HepG2 (cell line): ENCODE measurements at regions not wholly inside any gene's neighbourhood (a gene's known extent, or its start where the extent isn't known, plus 50 kb on each side); places are given as distances from the start of the nearest gene placed in this dataset.

Source experiments
- ATAC-seq: fragments of 200-7000 bp; cut with Tn5 transposase; 3 replicates; pipeline ENCODE4 v1.9.1; 2020; ENCODE audit warnings: mild to moderate bottlenecking, moderate library complexity
- BruUV-seq: library from RNA; stranded (reverse); fragments of 400-500 nt; replicated peaks from 2 replicates; lab custom pipeline; 2021; lab: Mats Ljungman, UMichigan
- CTCF ChIA-PET: fragments of 300-600 bp; formaldehyde crosslinking; extraction: SDS; loops from one replicate; lab custom pipeline; 2021; ENCODE audit warnings: low total read pairs, inconsistent platforms, low intra/inter-chr PET ratio; lab: Yijun Ruan, JAX
- POLR2A ChIA-PET: fragments of 350-600 bp; sonication (Branson Sonifier 250); formaldehyde crosslinking; loops from one replicate; lab custom pipeline; 2020; ENCODE audit warnings: antibody characterized with exemption, inconsistent platforms; lab: Yijun Ruan, JAX
- DNase-seq: peaks from one replicate; pipeline ENCODE4 v3.0.0-alpha.2; 2015; ENCODE audit warnings: low spot score
- FAIRE-seq: peaks from 3 replicates; lab custom pipeline; 2011; peaks lifted over from hg19 to GRCh38; lab: Jason Lieb, UNC
- H2AFZ ChIP-seq: one replicate; pipeline ENCODE4 v1.6.1; 2011; ENCODE audit warnings: low read length, inconsistent platforms
- H3K27ac ChIP-seq: fragments of 300-600 bp; 3 replicates; pipeline ENCODE4 v1.8.0; 2011; ENCODE audit warnings: mixed run types, mild to moderate bottlenecking, mixed read lengths, low read length, inconsistent platforms; ENCODE audit not compliant: insufficient read depth; ENCODE audit errors: extremely low read length
- H3K27me3 ChIP-seq, 2 experiments: fragments of 200-600 bp in 1 of 2; 2 replicates in 1 of 2; 3 replicates in 1 of 2; pipeline versions ENCODE4 v1.6.0 to v1.8.0; 2011; ENCODE audit warnings: low read length in 2 of 2, mild to moderate bottlenecking in 2 of 2, moderate library complexity in 2 of 2, inconsistent platforms in 1 of 2; ENCODE audit not compliant: insufficient read depth in 2 of 2, control insufficient read depth in 1 of 2
- H3K36me3 ChIP-seq, 2 experiments: fragments of 200-600 bp in 1 of 2; replicated peaks in 1 of 2; 2 replicates in 1 of 2; 3 replicates in 1 of 2; pipeline versions ENCODE4 v1.5.1 to v1.8.0; 2011; ENCODE audit warnings: low read length in 2 of 2, inconsistent platforms in 1 of 2; ENCODE audit not compliant: insufficient read depth in 2 of 2, control insufficient read depth in 1 of 2
- H3K4me1 ChIP-seq: 2 replicates; pipeline ENCODE4 v1.5.1; 2012; ENCODE audit warnings: low read length, inconsistent platforms; ENCODE audit not compliant: insufficient read depth
- H3K4me2 ChIP-seq: 2 replicates; pipeline ENCODE4 v1.6.0; 2011; ENCODE audit warnings: low read depth, low read length, inconsistent platforms
- H3K4me3 ChIP-seq, 3 experiments: fragments of 200-600 bp in 1 of 3; sonication (generic), shearing (Covaris generic) in 1 of 3; replicated peaks in 1 of 3; 2 replicates each; pipeline ENCODE4 v1.5.1; 2011 to 2016; ENCODE audit warnings: low read length in 3 of 3, inconsistent platforms in 2 of 3, low read depth in 2 of 3, mild to moderate bottlenecking in 2 of 3, control low read depth in 1 of 3, mixed read lengths in 1 of 3; ENCODE audit not compliant: insufficient read depth in 1 of 3
- H3K79me2 ChIP-seq: one replicate; pipeline ENCODE4 v1.6.1; 2011; ENCODE audit warnings: low read length, inconsistent platforms; ENCODE audit not compliant: insufficient read depth
- H3K9ac ChIP-seq: 2 replicates; pipeline ENCODE4 v1.6.0; 2011; ENCODE audit warnings: mild to moderate bottlenecking, low read depth, low read length, inconsistent platforms; ENCODE audit not compliant: insufficient read depth
- H3K9me3 ChIP-seq: 2 replicates; pipeline ENCODE4 v1.5.1; 2012; ENCODE audit warnings: mild to moderate bottlenecking, low read length
- H4K20me1 ChIP-seq: 2 replicates; pipeline ENCODE4 v1.6.0; 2011; ENCODE audit warnings: inconsistent platforms, mild to moderate bottlenecking, low read length, moderate library complexity; ENCODE audit not compliant: insufficient read depth
- DNMT3B ChIP-seq: conservative IDR thresholded peaks from 2 replicates; pipeline ENCODE4 v1.6.1; 2016; ENCODE audit warnings: missing biosample characterization, control low read depth
- EP300 ChIP-seq, 3 experiments: sonication (generic) in 1 of 3; formaldehyde crosslinking in 1 of 3; IDR thresholded peaks; 2 replicates each; pipeline versions ENCODE4 v1.5.1 to v1.6.1; 2011 to 2020; ENCODE audit warnings: low read depth in 2 of 3, low read length in 2 of 3, borderline replicate concordance in 1 of 3, improper control_type of control experiment in 1 of 3, mild to moderate bottlenecking in 1 of 3, missing genetic modification reagents in 1 of 3, moderate library complexity in 1 of 3
- FOSL2 ChIP-seq: sonication (generic); formaldehyde crosslinking; IDR thresholded peaks from 2 replicates; pipeline ENCODE4 v1.4.0; 2020; ENCODE audit warnings: missing genetic modification reagents
- HNF4G ChIP-seq, 2 experiments: sonication (generic) in 1 of 2; formaldehyde crosslinking in 1 of 2; IDR thresholded peaks; 2 replicates each; pipeline versions ENCODE4 v1.4.0 to v1.6.1; 2011 to 2020; ENCODE audit warnings: borderline replicate concordance in 2 of 2, low read depth in 2 of 2, mild to moderate bottlenecking in 2 of 2, low read length in 1 of 2, missing genetic modification reagents in 1 of 2, moderate library complexity in 1 of 2
- JDP2 ChIP-seq: sonication (generic); formaldehyde crosslinking; IDR thresholded peaks from 2 replicates; pipeline ENCODE4 v1.8.1; 2022; ENCODE audit warnings: missing genetic modification reagents, borderline replicate concordance
- RBFOX2 ChIP-seq: fragments of 200-400 bp; formaldehyde crosslinking; IDR thresholded peaks from 2 replicates; pipeline ENCODE4 v1.6.1; 2017; ENCODE audit warnings: low read depth, mild to moderate bottlenecking, low read length
- SOX13 ChIP-seq, 3 experiments: fragments of 450-650 bp in 1 of 3; sonication (generic) in 1 of 3; formaldehyde crosslinking in 1 of 3; IDR thresholded peaks in 2 of 3; conservative IDR thresholded peaks in 1 of 3; 2 replicates each; pipeline versions ENCODE4 v1.5.0 to v1.6.1; 2016 to 2020; ENCODE audit warnings: antibody characterized with exemption in 1 of 3, mild to moderate bottlenecking in 1 of 3, missing compliant biosample characterization in 1 of 3, missing genetic modification reagents in 1 of 3, moderate library complexity in 1 of 3
- ZKSCAN1 ChIP-seq: fragments of 150-350 bp; IDR thresholded peaks from 2 replicates; pipeline ENCODE4 v1.6.1; 2014; ENCODE audit warnings: low read length
- ZNF484 ChIP-seq: sonication (generic); formaldehyde crosslinking; IDR thresholded peaks from 2 replicates; pipeline ENCODE4 v1.5.1; 2020; ENCODE audit warnings: mild to moderate bottlenecking, low read depth, missing genetic modification reagents, borderline replicate concordance
- ZNF570 ChIP-seq: sonication (generic); formaldehyde crosslinking; IDR thresholded peaks from 2 replicates; pipeline ENCODE4 v1.4.0; 2020; ENCODE audit warnings: mild to moderate bottlenecking, missing genetic modification reagents, borderline replicate concordance
- WGBS: methylation state at CpG from one replicate; pipeline ENCODE4 v1.1.6; 2017; ENCODE audit warnings: low lambda C conversion rate; 5-methylcytosine and 5-hydroxymethylcytosine counted together
- in situ Hi-C: cut with HindIII; loops from 2 replicates; pipeline ENCODE4 v1.10.0; 2017; ENCODE audit warnings: low pct_unique_long_range_greater_than_20kb; ENCODE audit not compliant: extremely low pct_ligation_motif_present
- intact Hi-C: fragments of 100-400 bp; cut with micrococcal nuclease; formaldehyde crosslinking; loops from one replicate; pipeline ENCODE4 v1.10.0; 2022; ENCODE audit not compliant: unreplicated experiment
- TF ChIP-seq, protein P1 (sequence below): sonication (generic); formaldehyde crosslinking; IDR thresholded peaks from 2 replicates; pipeline ENCODE4 v1.4.0; 2020; ENCODE audit warnings: mild to moderate bottlenecking, missing genetic modification reagents, borderline replicate concordance
- TF ChIP-seq, protein P2 (sequence below): sonication (generic); formaldehyde crosslinking; IDR thresholded peaks from 2 replicates; pipeline ENCODE4 v1.9.0; 2021; ENCODE audit warnings: missing genetic modification reagents, borderline replicate concordance
- TF ChIP-seq, protein P3 (sequence below): IDR thresholded peaks from 2 replicates; pipeline ENCODE4 v1.6.1; 2016; ENCODE audit warnings: missing compliant biosample characterization, missing genetic modification reagents, borderline replicate concordance

DNA sequence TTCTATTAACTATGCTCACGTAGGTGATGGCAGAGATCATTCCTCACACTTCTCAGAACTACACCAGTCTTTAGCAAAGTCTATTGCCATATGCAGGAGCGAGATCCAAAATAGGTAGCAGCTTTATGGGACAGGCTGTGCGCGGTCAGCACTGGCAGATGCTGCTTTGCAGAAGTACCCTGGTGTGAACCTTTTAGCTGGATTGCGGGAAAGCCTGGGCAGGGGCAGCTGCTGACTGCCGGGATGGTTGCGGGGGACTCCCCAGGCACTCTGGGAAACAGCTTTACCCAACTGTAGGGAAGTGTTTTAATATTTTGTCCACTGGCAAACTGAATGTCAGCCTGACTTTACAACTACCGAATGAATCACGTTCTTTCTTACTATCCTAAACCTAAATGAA lies 251.3 kb downstream of the HS3ST3A1 start (continued):
- TF ChIP-seq, protein P1, sequence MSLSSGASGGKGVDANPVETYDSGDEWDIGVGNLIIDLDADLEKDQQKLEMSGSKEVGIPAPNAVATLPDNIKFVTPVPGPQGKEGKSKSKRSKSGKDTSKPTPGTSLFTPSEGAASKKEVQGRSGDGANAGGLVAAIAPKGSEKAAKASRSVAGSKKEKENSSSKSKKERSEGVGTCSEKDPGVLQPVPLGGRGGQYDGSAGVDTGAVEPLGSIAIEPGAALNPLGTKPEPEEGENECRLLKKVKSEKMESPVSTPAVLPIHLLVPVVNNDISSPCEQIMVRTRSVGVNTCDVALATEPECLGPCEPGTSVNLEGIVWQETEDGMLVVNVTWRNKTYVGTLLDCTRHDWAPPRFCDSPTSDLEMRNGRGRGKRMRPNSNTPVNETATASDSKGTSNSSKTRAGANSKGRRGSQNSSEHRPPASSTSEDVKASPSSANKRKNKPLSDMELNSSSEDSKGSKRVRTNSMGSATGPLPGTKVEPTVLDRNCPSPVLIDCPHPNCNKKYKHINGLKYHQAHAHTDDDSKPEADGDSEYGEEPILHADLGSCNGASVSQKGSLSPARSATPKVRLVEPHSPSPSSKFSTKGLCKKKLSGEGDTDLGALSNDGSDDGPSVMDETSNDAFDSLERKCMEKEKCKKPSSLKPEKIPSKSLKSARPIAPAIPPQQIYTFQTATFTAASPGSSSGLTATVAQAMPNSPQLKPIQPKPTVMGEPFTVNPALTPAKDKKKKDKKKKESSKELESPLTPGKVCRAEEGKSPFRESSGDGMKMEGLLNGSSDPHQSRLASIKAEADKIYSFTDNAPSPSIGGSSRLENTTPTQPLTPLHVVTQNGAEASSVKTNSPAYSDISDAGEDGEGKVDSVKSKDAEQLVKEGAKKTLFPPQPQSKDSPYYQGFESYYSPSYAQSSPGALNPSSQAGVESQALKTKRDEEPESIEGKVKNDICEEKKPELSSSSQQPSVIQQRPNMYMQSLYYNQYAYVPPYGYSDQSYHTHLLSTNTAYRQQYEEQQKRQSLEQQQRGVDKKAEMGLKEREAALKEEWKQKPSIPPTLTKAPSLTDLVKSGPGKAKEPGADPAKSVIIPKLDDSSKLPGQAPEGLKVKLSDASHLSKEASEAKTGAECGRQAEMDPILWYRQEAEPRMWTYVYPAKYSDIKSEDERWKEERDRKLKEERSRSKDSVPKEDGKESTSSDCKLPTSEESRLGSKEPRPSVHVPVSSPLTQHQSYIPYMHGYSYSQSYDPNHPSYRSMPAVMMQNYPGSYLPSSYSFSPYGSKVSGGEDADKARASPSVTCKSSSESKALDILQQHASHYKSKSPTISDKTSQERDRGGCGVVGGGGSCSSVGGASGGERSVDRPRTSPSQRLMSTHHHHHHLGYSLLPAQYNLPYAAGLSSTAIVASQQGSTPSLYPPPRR = no peak
- TF ChIP-seq, all 625 proteins: peak for 0

DNA sequence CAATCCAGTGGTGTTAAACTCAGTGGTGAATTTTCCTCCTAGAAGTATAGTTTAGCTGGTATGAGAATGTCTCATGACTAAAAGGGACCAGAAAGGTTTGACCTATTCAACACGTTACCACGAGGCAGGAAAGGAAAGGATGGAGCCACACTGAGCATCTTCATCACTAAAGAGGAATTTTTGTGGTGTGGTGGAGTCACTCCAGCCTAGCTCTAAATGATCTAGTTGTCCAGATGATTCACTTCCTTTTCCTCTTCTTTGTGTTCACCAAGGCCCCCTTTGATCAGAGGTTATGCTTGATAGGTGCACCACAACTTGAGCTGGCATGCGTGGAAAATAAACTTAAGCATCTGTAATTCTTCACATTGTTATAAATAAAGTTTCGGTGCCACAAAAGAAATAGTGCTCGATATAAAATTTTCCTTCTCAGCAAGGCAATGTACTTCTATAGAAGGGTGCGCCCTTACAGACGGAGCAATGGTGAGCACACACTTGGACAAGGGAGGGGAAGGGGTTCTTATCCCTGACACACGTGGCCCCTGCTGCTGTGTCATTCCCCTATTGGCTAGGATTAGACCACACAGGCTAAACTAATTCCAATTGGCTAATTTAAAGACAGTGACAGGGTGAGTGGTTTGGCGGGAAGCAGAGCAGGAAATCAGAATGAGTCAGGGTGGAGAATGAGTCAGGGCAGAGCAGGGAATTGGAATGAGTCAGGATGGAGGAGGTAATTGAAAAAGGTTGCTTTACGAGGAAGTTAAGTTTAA lies 254.6 kb downstream of the HS3ST3A1 start:
- Histone ChIP-seq H3K4me2 (no peak overlapping the region), H3K27ac (no peak overlapping the region), H4K20me1 (no peaks in the 10 kb centered on the region), H3K36me3 (no peaks in the 10 kb centered on the region), H3K27me3 (peaks cover 0 to 3% of the 10 kb centered on the region in 2 experiments; a peak in 1 of 5 replicates), H3K4me3 (no peak overlapping the region), H3K9me3 (no peaks in the 10 kb centered on the region), H3K79me2 (no peaks in the 10 kb centered on the region), H3K9ac (no peak overlapping the region), H2AFZ (no peak overlapping the region), H3K4me1 (peaks cover 23% of the 10 kb centered on the region)
- peak; percentile 31 for DNase-seq
- POLR2A ChIA-PET = no interaction called here
- no peak for ATAC-seq
- no peak for FAIRE-seq
- CTCF ChIA-PET = no interaction called here
- intact Hi-C loops = no loop called here
- in situ Hi-C loops = no loop called here
- no TSS peak for BruUV-seq
- 45% methylated on average over 10 of the region's 10 CpGs for WGBS
- TF ChIP-seq ZNF484 (CRISPR knock-in tag) = no peak
- no peak for TF ChIP-seq SOX13 (IDR thresholded peaks at IDR 0.05)
- TF ChIP-seq SOX13 (CRISPR knock-in tag; conservative IDR thresholded peaks at IDR 0.05 in 1 of 2, IDR thresholded peaks at IDR 0.05 in 1 of 2) = no peak
- no peak for TF ChIP-seq JDP2
- TF ChIP-seq, protein P2, sequence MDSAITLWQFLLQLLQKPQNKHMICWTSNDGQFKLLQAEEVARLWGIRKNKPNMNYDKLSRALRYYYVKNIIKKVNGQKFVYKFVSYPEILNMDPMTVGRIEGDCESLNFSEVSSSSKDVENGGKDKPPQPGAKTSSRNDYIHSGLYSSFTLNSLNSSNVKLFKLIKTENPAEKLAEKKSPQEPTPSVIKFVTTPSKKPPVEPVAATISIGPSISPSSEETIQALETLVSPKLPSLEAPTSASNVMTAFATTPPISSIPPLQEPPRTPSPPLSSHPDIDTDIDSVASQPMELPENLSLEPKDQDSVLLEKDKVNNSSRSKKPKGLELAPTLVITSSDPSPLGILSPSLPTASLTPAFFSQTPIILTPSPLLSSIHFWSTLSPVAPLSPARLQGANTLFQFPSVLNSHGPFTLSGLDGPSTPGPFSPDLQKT = no peak
- no peak for TF ChIP-seq ZNF570 (CRISPR knock-in tag)
- TF ChIP-seq EP300 (IDR thresholded peaks at IDR 0.05; ENCODE audit: low read depth in 2 of 2, low read length in 2 of 2) = peak in 1 of 2 experiments; percentile 26; a peak in 1 of 4 replicates
- TF ChIP-seq EP300 (CRISPR knock-in tag; IDR thresholded peaks at IDR 0.05; ENCODE audit: borderline replicate concordance) = no peak
- TF ChIP-seq RBFOX2 = no peak
- TF ChIP-seq HNF4G (IDR thresholded peaks at IDR 0.05; ENCODE audit: borderline replicate concordance, low read depth, low read length) = no peak
- no peak for TF ChIP-seq HNF4G (CRISPR knock-in tag; IDR thresholded peaks at IDR 0.05; ENCODE audit: borderline replicate concordance, low read depth)
- no peak for TF ChIP-seq ZKSCAN1
- TF ChIP-seq, protein P3, sequence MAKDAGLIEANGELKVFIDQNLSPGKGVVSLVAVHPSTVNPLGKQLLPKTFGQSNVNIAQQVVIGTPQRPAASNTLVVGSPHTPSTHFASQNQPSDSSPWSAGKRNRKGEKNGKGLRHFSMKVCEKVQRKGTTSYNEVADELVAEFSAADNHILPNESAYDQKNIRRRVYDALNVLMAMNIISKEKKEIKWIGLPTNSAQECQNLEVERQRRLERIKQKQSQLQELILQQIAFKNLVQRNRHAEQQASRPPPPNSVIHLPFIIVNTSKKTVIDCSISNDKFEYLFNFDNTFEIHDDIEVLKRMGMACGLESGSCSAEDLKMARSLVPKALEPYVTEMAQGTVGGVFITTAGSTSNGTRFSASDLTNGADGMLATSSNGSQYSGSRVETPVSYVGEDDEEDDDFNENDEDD (CRISPR knock-in tag) = 0 out of 2 replicates have a peak, but pooled peaks have one; percentile 24
- no peak for TF ChIP-seq DNMT3B (CRISPR knock-in tag)
- peak; percentile 78 for TF ChIP-seq FOSL2 (CRISPR knock-in tag)
